Activated CD8-positive, alpha-beta T cell treated with anti-CD3 and anti-CD28 coated beads, Interleukin-2, amount 10 ng/mL, durations not matched to agents 7 days and 5 days (primary cell): ENCODE measurements at regions not wholly inside any gene's neighbourhood (a gene's known extent, or its start where the extent isn't known, plus 50 kb on each side); places are given as distances from the start of the nearest gene placed in this dataset.

Experiments
- ATAC-seq: fragments of 150-1000 bp; cut with Tn5 transposase; one replicate; pipeline ENCODE4 v1.10.0; 2021; ENCODE audit warnings: moderate library complexity
- CTCF ChIA-PET: fragments of 350-600 bp; sonication (Branson Sonifier 250); formaldehyde crosslinking; loops from one replicate; lab custom pipeline; 2021; ENCODE audit warnings: antibody characterized with exemption; lab: Charles Lee
- POLR2A ChIA-PET: fragments of 350-600 bp; sonication (Branson Sonifier 250); formaldehyde crosslinking; loops from one replicate; lab custom pipeline; 2021; ENCODE audit warnings: antibody characterized with exemption; lab: Charles Lee
- DNase-seq: peaks from one replicate; pipeline ENCODE4 v3.0.0-alpha.2; 2020
- H3K27ac Mint-ChIP-seq: one replicate; pipeline ENCODE4 v1.8.0; 2021; ENCODE audit warnings: mild to moderate bottlenecking, mixed read lengths
- H3K27me3 Mint-ChIP-seq: one replicate; pipeline ENCODE4 v1.8.0; 2021; ENCODE audit warnings: low read depth, mixed read lengths
- H3K36me3 Mint-ChIP-seq: one replicate; pipeline ENCODE4 v1.8.0; 2021; ENCODE audit warnings: low read depth, mixed read lengths
- H3K4me1 Mint-ChIP-seq: one replicate; pipeline ENCODE4 v1.8.0; 2021; ENCODE audit warnings: low read depth, mixed read lengths
- H3K4me3 Mint-ChIP-seq: one replicate; pipeline ENCODE4 v1.8.0; 2021; ENCODE audit warnings: mild to moderate bottlenecking, mixed read lengths
- H3K9me3 Mint-ChIP-seq: one replicate; pipeline ENCODE4 v1.8.0; 2022; ENCODE audit warnings: mixed read lengths; ENCODE audit not compliant: insufficient read depth

DNA sequence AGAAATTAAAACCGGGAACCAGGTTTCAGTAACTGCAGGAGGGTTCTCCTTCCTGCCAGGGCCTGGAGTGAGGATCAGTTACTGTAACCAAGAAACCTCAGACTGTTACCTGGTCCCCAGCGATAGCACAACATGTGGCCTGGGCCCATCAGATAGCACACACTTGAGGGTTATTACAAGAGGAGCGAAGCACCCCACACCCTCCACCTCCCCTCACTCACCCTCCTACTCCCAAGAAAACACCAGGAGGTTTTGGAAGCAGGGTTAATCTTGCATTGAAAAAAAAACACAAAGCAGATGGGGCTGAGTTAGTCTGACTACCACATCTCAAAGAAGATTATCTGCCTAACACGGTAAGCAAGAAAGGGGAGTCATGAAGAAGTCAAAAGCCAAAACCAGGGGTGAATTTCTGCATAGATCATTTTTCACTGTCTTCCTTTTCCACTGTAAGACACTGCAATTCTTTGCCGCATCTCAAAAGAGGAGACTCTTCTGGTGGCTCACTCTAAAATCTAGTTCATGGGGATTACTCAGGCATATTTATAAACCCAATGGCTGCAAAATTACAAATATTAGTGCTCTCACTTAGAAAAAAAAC is 75.9 kb upstream of the DOCK9 start:
- peaks cover 25% of the 10 kb centered on the region for H3K36me3 Mint-ChIP-seq
- ChIA-PET POLR2A (interaction anchor here (0.7 kb wide), 1 partner anchor 120 kb away, joined by 4 read pairs; no protein-coding TSS in a partner anchor), CTCF (interaction anchor here (0.7 to 2.3 kb wide), 5 partner anchors 11 to 25 kb away, joined by 4 to 15 read pairs (median 4); no protein-coding TSS in a partner anchor)
- H3K27ac Mint-ChIP-seq, result peak overlapping the region; percentile 89
- ATAC-seq (peak; percentile 63), DNase-seq (no peak)
- peak overlapping the region; percentile 44 for H3K4me3 Mint-ChIP-seq
- peaks cover 74% of the 10 kb centered on the region for H3K4me1 Mint-ChIP-seq
- H3K27me3 Mint-ChIP-seq, result no peaks in the 10 kb centered on the region
- no peaks in the 10 kb centered on the region for H3K9me3 Mint-ChIP-seq

DNA sequence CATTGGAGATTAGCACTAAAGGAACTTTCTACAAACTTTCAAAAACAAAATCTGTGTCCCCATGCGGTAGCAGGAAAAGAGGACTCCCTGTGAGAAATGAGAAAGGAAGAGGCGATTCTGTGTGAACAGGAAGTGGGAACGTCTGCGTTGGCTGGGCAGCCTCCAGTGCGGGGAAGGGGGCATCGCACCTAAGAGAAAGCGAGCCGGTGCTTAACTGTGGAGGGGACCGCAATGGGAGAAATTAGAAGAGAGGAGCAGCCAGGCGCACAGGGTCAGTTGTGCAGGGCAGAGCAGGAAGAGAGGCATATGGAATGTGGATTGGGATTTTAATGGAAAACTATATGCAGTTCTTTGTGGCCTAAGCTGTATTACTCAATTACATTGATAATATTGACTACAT is 77.4 kb upstream of the DOCK9 start:
- Mint-ChIP-seq H3K27me3 (no peaks in the 10 kb centered on the region), H3K4me3 (peak overlapping the region; percentile 32), H3K27ac (peak overlapping the region; percentile 47), H3K9me3 (no peaks in the 10 kb centered on the region), H3K4me1 (peaks cover 70% of the 10 kb centered on the region), H3K36me3 (peaks cover 15% of the 10 kb centered on the region)
- DNase-seq, result no peak
- POLR2A ChIA-PET, result no interaction called here
- CTCF ChIA-PET, result interaction anchor here (1.1 to 2.3 kb wide), 2 partner anchors 10 to 23 kb away, joined by 3 to 15 read pairs; no protein-coding TSS in a partner anchor
- ATAC-seq, result no peak

DNA sequence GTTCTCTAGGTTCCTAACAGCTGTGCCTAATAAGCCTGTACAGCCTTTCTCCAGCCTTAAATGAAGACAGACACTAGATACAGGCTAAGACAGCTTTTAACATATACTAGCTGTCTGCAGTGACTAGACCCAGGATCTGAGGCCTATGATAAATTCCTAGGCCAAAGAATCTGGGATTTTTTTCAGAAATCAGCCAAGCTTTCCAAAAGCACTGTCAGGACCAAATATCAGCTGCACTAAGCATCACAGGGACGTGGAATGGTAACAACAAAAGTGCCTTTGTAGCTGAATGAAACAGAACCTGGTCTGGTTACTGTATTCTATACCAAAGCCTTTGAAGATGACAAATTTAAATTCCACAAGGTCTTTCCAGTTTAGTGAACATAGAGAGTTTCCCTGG is 77.9 kb upstream of the DOCK9 start:
- H3K36me3 Mint-ChIP-seq, result peaks cover 13% of the 10 kb centered on the region
- CTCF ChIA-PET, result interaction anchor here (1.0 to 2.3 kb wide), 3 partner anchors 10 to 31 kb away, joined by 3 to 15 read pairs (median 3); no protein-coding TSS in a partner anchor
- no peak for DNase-seq
- no peak for ATAC-seq
- H3K9me3 Mint-ChIP-seq, result no peaks in the 10 kb centered on the region
- peaks cover 65% of the 10 kb centered on the region for H3K4me1 Mint-ChIP-seq
- no peak overlapping the region for H3K4me3 Mint-ChIP-seq
- H3K27me3 Mint-ChIP-seq, result no peaks in the 10 kb centered on the region
- H3K27ac Mint-ChIP-seq, result no peak overlapping the region
- POLR2A ChIA-PET, result no interaction called here

DNA sequence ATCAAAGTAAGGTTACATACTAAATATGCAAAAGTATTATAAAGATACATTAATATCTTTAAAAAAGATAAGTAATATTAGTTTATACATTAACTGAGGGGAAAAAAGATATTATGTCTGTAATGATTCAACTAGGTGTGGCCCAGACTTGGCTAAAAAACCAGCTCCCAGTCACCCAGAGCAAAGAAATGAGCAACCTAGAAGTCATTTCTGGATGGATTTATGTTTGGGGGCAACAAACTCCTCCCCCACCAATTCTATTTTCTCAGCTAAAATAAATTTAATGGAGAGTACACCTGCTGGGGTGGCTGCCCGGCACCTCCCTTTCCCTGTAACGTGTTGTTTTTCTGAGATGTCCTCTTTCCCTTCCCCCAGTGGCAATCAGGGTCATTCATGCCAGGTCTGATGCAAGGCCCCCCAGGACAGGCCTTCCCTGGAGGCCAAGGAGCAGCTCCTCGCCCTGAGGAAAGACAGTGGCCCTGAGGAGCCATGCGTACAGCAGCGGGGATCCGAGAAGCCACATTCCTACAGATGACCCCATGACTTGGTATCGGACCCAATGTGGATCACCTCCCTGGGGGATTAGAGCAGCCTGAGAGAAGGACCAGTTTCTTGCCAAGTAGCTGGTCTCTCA is 78.6 kb upstream of the DOCK9 start:
- peaks cover 13% of the 10 kb centered on the region for H3K36me3 Mint-ChIP-seq
- H3K4me3 Mint-ChIP-seq, result no peak overlapping the region
- H3K9me3 Mint-ChIP-seq, result no peaks in the 10 kb centered on the region
- no peak overlapping the region for H3K27ac Mint-ChIP-seq
- POLR2A ChIA-PET, result no interaction called here
- peaks cover 61% of the 10 kb centered on the region for H3K4me1 Mint-ChIP-seq
- CTCF ChIA-PET, result interaction anchor here (1.0 to 2.3 kb wide), 3 partner anchors 9 to 30 kb away, joined by 3 to 15 read pairs (median 3); no protein-coding TSS in a partner anchor
- ATAC-seq, result no peak
- DNase-seq, result no peak
- H3K27me3 Mint-ChIP-seq, result no peaks in the 10 kb centered on the region

DNA sequence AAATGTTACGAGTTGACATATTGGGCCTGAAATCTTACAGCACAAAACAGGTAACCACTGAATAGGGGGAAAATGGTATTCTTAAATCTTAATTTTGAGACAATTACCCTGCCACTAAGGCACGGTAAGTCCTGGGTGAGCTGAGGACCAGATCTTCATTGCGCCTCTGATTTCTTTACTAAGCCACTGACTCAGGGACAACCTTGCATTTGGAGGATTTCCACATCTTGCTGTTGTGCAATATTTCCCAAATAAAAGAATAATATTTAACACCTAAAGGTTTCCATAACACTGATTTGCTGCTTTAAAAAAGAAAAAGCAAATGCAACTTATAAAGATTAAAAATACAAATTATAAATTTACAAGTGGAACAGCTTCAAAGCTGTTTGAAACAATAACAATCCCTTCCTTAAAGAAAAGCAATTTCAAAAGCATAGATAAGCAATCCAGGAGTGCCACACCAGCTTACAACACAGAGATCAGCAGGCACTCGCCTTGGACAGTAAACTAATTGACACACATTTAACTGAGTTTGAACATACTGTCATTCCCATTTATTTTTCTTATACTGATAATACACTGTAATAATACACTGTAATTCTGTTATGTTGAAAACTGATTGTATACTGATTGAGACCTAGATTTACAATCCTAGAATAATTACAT is 79.6 kb upstream of the DOCK9 start:
- Mint-ChIP-seq H3K4me3 (no peak overlapping the region), H3K27ac (no peak overlapping the region), H3K36me3 (peaks cover 11% of the 10 kb centered on the region), H3K4me1 (peaks cover 54% of the 10 kb centered on the region), H3K9me3 (no peaks in the 10 kb centered on the region), H3K27me3 (no peaks in the 10 kb centered on the region)
- ATAC-seq (no peak), DNase-seq (no peak)
- ChIA-PET CTCF (no interaction called here), POLR2A (no interaction called here)

DNA sequence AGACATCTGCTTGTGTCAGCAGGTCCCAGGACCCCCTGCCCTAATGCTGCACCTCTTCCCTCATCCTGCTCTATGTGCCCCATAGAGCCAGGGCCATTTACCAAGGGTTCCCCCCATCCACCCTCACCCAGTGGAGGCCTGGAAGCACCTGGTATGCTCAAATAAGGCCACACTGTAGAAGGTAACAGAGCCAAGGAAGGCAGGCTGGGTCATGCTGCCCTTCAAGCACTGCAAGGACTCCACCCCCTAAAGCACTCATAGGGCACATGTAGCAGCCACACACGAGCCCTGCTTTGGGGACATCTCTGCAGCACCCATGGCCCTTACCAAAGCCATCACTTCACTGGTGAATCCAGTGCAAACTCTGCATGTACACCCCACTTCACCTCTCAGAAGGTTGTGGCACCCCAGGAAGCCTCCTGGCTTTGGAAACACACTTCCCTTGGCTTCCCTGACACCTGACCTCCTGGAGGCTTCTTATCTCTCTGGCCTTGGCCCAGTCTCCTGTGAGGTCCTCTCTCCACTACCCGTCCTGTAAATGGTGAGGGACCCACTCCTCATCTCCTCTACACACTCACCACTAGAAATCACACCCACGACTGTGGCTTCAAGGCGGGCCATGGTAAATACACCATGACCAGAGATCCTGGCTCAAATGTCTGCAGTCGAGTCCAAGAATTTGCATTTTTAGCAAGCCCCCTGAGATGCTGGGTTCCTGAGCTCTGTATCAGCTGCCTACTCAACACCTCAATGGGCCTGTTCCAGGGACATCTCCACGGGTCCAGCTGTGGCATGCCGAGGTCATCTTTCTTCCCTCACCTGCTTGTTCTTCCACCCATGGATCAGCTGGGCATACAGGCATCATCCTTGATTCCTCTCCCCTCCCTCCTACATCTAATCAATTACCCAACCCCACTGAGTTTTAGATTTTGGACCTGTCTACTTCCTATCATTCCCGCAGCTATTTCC is 80.9 kb upstream of the DOCK9 start:
- CTCF ChIA-PET, result no interaction called here
- peaks cover 49% of the 10 kb centered on the region for H3K4me1 Mint-ChIP-seq
- H3K9me3 Mint-ChIP-seq, result no peaks in the 10 kb centered on the region
- H3K36me3 Mint-ChIP-seq, result peaks cover 19% of the 10 kb centered on the region
- POLR2A ChIA-PET, result no interaction called here
- H3K4me3 Mint-ChIP-seq, result no peak overlapping the region
- no peaks in the 10 kb centered on the region for H3K27me3 Mint-ChIP-seq
- ATAC-seq (no peak), DNase-seq (no peak)
- no peak overlapping the region for H3K27ac Mint-ChIP-seq

DNA sequence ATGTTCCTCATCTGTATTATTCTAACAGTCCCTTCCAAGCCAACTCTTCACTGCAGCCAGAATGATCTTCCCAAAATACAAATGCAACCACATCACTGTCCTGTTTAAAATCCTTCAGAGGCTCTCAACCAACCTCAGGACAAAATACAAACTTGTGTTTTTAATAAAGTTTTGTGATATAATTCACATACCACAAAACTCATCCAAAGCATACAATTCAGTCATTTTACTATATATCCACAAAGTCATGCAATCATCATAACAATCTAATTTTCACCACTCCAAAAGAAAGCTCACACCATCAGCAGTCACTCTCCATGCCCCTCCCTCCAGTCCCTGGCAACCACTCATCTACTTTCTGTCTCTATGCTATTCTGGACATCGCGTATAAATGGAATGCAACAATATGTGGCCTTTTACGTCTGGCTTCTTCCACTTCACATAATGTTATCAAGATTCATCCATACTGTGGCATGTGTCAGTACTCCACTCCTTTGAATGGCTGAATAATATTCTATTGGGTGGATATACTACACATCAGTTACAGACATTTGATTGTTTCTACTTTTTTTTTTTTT is 81.7 kb upstream of the DOCK9 start:
- ChIA-PET POLR2A (no interaction called here), CTCF (no interaction called here)
- H3K27me3 Mint-ChIP-seq, result no peaks in the 10 kb centered on the region
- peaks cover 49% of the 10 kb centered on the region for H3K4me1 Mint-ChIP-seq
- ATAC-seq (no peak), DNase-seq (no peak)
- no peak overlapping the region for H3K27ac Mint-ChIP-seq
- H3K4me3 Mint-ChIP-seq, result no peak overlapping the region
- no peaks in the 10 kb centered on the region for H3K9me3 Mint-ChIP-seq
- H3K36me3 Mint-ChIP-seq, result peaks cover 23% of the 10 kb centered on the region

DNA sequence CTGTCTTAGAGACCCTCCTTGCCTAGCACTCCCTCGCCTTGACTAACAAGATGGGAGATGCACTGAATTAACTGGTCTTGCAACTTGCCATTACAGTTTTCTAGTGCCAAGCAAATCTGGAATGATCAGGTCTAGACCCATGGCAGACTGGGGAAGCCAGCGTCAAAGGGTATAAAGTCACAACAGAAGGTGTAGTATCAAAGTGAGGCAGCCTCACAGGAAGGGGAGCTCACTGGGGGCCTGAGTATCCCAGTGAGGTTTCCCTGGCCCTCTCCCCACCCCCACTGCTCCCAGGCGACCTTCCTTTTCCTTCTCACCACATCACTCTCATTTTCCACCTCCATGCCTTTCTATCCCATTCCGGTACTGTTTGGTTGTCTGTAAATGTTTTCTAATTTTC is 83.5 kb upstream of the DOCK9 start:
- CTCF ChIA-PET, result no interaction called here
- Mint-ChIP-seq H3K36me3 (peaks cover 31% of the 10 kb centered on the region), H3K4me3 (no peak overlapping the region), H3K9me3 (no peaks in the 10 kb centered on the region), H3K27me3 (no peaks in the 10 kb centered on the region), H3K27ac (no peak overlapping the region), H3K4me1 (peaks cover 55% of the 10 kb centered on the region)
- DNase-seq (no peak), ATAC-seq (no peak)
- POLR2A ChIA-PET, result no interaction called here

DNA sequence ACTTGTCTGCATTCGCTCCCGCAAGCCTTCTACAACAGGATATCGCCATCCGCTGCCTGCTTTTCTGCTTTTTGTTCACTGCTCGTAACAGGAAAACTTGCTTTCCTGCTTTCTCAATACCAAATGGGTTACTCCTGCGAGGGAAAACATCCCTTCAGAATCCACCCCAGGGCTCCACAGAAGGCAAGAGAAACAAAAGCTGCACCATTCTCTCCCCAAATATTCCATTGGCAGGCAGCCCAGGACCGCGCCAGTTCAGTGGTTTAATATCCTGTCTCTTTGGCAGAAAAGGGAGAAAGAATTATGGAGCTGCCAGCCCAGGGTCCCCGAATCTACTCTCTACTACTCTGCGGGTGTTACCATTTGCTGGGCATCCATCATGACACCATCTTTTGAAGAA is 84.7 kb upstream of the DOCK9 start:
- DNase-seq, result no peak
- ChIA-PET CTCF (no interaction called here), POLR2A (no interaction called here)
- H3K9me3 Mint-ChIP-seq, result no peaks in the 10 kb centered on the region
- peaks cover 40% of the 10 kb centered on the region for H3K36me3 Mint-ChIP-seq
- ATAC-seq, result no peak
- no peak overlapping the region for H3K4me3 Mint-ChIP-seq
- H3K27ac Mint-ChIP-seq, result no peak overlapping the region
- no peaks in the 10 kb centered on the region for H3K27me3 Mint-ChIP-seq
- H3K4me1 Mint-ChIP-seq, result peaks cover 60% of the 10 kb centered on the region

DNA sequence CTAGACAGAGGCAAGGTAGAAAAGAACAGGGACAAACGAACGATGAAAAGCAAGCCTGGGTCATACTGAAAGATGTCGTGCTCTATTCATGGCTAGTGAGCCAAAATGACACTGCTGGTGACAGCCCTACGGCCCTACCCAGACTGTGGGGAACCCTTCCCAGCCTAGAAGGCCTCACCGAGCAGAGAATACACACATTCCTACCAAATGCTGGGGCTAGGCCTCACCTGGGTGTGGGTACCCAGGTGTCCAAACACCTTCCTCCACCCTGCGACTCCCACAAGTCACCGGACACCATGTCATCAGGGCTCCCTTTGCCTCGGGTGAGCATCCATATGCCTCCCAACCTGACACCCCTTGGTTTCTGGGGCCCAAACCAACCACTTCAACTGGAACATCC is 85.3 kb upstream of the DOCK9 start:
- ATAC-seq (no peak), DNase-seq (no peak)
- Mint-ChIP-seq H3K36me3 (peaks cover 43% of the 10 kb centered on the region), H3K9me3 (no peaks in the 10 kb centered on the region), H3K27ac (peak overlapping the region; percentile 20), H3K4me3 (no peak overlapping the region), H3K27me3 (no peaks in the 10 kb centered on the region), H3K4me1 (peaks cover 65% of the 10 kb centered on the region)
- ChIA-PET CTCF (no interaction called here), POLR2A (no interaction called here)

DNA sequence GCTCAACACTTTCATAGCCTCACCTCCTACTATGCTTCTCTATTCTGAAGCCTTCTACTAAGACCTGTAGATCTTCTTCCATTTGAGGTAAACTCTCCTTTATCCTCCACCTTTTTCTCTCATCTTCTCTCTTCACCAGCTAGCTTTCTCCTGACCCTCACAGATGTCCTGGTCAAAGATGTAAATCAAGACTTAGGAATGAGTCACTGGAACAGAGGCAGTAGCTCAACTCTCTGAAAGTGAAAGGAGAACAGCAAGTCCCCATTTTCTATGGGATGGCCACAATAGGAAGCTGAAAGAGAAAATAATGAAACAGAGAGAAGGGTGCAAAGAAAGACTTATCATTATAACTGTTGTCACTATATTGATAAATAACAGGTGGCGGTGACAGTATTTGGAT is 86.1 kb upstream of the DOCK9 start:
- peaks cover 43% of the 10 kb centered on the region for H3K36me3 Mint-ChIP-seq
- CTCF ChIA-PET, result interaction anchor here (0.8 to 3.6 kb wide), 11 partner anchors 9 to 113 kb away, joined by 3 to 15 read pairs (median 5); no protein-coding TSS in a partner anchor
- POLR2A ChIA-PET, result no interaction called here
- DNase-seq, result no peak
- ATAC-seq, result peak; percentile 26
- H3K4me3 Mint-ChIP-seq, result no peak overlapping the region
- no peaks in the 10 kb centered on the region for H3K9me3 Mint-ChIP-seq
- no peak overlapping the region for H3K27ac Mint-ChIP-seq
- H3K27me3 Mint-ChIP-seq, result no peaks in the 10 kb centered on the region
- peaks cover 63% of the 10 kb centered on the region for H3K4me1 Mint-ChIP-seq
